ENCODE measurements at regions not wholly inside any gene's neighbourhood (a gene's known extent, or its start where the extent isn't known, plus 50 kb on each side); places are given as distances from the start of the nearest gene placed in this dataset.
"Not testable (repeated sequence)": the region's sequence is repeated elsewhere in the genome, so short reads cannot be mapped to it uniquely, and the experiment has no call there.

GRCh38 chr12:131263626-131264025, 309.9 kb downstream of the ADGRD1 start:
- POLR2A ChIA-PET = no interaction called here
- CTCF ChIA-PET = interaction anchor here (0.6 kb wide), 1 partner anchor 153 kb away, joined by 5 read pairs; no protein-coding TSS in a partner anchor
- DNase-seq = no peak
- no peak for ATAC-seq
- Mint-ChIP-seq H3K9me3 (ENCODE audit: low read depth) (no peaks in the 10 kb centered on the region), H3K27ac (no peak overlapping the region), H3K36me3 (ENCODE audit: low read depth) (no peaks in the 10 kb centered on the region), H3K27me3 (no peaks in the 10 kb centered on the region), H3K4me3 (no peak overlapping the region), H3K4me1 (no peaks in the 10 kb centered on the region)
- intact Hi-C loops (cut with DNase I, micrococcal nuclease) = no loop called here

GRCh38 chr12:131264635-131265034, 310.9 kb downstream of the ADGRD1 start:
- H3K9me3 Mint-ChIP-seq (ENCODE audit: low read depth) = no peaks in the 10 kb centered on the region
- no peak for DNase-seq
- no peaks in the 10 kb centered on the region for H3K36me3 Mint-ChIP-seq (ENCODE audit: low read depth)
- intact Hi-C loops (cut with DNase I, micrococcal nuclease) = no loop called here
- ATAC-seq = no peak
- ChIA-PET CTCF (interaction anchor here (1.2 kb wide), 1 partner anchor 311 kb away, joined by 4 read pairs; the partner anchor contains the start of gene ADGRD1), POLR2A (no interaction called here)
- no peaks in the 10 kb centered on the region for H3K27me3 Mint-ChIP-seq
- no peaks in the 10 kb centered on the region for H3K4me1 Mint-ChIP-seq
- no peak overlapping the region for H3K27ac Mint-ChIP-seq
- H3K4me3 Mint-ChIP-seq = no peak overlapping the region

GRCh38 chr12:131266591-131267467, 313.1 kb downstream of the ADGRD1 start:
- no peaks in the 10 kb centered on the region for H3K27me3 Mint-ChIP-seq
- H3K9me3 Mint-ChIP-seq (ENCODE audit: low read depth) = no peaks in the 10 kb centered on the region
- H3K27ac Mint-ChIP-seq = no peak overlapping the region
- ATAC-seq = no peak
- ChIA-PET CTCF (no interaction called here), POLR2A (interaction anchor here (0.6 kb wide), 1 partner anchor 26 kb away, joined by 3 read pairs; no protein-coding TSS in a partner anchor)
- H3K36me3 Mint-ChIP-seq (ENCODE audit: low read depth) = no peaks in the 10 kb centered on the region
- H3K4me1 Mint-ChIP-seq = no peaks in the 10 kb centered on the region
- no peak for DNase-seq
- intact Hi-C loops (cut with DNase I, micrococcal nuclease) = no loop called here
- no peak overlapping the region for H3K4me3 Mint-ChIP-seq

DNA sequence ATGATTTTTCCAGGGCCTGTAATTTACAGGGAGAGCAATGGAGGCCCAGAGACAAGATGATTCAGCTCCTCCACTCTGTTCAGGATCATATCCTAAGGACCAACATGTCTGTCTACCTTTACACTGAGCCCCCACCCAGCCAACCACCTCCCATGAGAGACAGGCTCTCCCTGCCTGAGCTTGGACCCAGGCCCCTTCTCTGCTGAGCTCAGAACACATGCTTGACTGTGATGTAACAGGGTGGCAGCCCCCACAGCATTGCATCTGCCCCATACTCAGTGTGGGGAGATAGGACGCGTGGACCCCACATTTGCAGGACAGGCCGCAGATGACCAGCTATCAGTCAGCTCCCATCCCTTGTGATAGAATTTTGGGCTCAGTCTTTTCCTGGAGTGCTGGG, 313.9 kb downstream of the ADGRD1 start:
- ATAC-seq (no peak), DNase-seq (no peak)
- intact Hi-C loops (cut with DNase I, micrococcal nuclease) = no loop called here
- ChIA-PET CTCF (no interaction called here), POLR2A (interaction anchor here (0.6 kb wide), 1 partner anchor 27 kb away, joined by 3 read pairs; no protein-coding TSS in a partner anchor)
- Mint-ChIP-seq H3K36me3 (ENCODE audit: low read depth) (no peaks in the 10 kb centered on the region), H3K27ac (no peak overlapping the region), H3K4me3 (no peak overlapping the region), H3K4me1 (no peaks in the 10 kb centered on the region), H3K27me3 (no peaks in the 10 kb centered on the region), H3K9me3 (ENCODE audit: low read depth) (no peaks in the 10 kb centered on the region)

DNA sequence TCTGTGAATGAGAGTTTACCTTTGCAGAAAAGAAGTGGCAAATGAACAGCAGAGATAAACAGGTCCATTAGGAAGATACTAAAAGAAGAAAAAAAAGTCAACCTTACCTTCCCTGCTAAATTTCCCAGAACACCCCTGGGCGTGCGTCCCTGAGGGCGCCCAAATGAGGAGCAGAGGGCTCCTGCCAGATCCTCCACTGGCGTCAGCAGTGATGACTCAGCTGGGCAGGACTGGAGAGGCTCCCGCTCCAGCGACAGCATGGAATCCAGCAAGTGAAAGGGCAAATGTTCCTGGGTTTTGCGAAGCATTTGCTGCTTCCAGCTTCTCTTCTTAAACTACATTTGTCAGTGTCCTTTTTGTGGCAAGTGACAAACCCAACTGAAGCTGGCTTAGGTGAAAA, 314.4 kb downstream of the ADGRD1 start:
- H3K36me3 Mint-ChIP-seq (ENCODE audit: low read depth); H3K9me3 Mint-ChIP-seq (ENCODE audit: low read depth); H3K27me3 Mint-ChIP-seq; DNase-seq; H3K27ac Mint-ChIP-seq; ATAC-seq; intact Hi-C loops (cut with DNase I, micrococcal nuclease); H3K4me1 Mint-ChIP-seq; POLR2A ChIA-PET; H3K4me3 Mint-ChIP-seq; CTCF ChIA-PET: not testable (repeated sequence)

DNA sequence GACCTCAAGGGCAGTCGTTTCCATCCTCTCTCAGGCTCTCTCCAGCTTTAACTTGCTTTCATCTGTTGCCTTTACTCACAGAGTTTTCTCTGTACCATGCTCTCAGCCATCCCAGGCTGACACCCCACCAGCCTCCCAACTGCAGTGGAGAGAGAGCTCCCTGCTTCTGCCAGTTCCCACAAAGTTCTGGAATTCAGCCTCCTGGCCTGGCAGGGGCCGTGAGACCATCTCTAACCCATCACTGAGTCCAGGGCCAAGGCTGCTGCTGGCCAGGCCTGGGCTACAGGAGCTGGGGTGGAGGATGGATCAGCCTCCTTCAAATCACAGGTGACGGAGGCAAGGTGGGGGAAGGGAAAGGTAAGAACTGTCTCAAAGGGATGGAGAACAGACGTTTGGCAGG, 314.9 kb downstream of the ADGRD1 start:
- H3K4me1 Mint-ChIP-seq; H3K27me3 Mint-ChIP-seq; intact Hi-C loops (cut with DNase I, micrococcal nuclease); ATAC-seq; H3K9me3 Mint-ChIP-seq (ENCODE audit: low read depth); H3K4me3 Mint-ChIP-seq; H3K36me3 Mint-ChIP-seq (ENCODE audit: low read depth); CTCF ChIA-PET; POLR2A ChIA-PET; DNase-seq; H3K27ac Mint-ChIP-seq: not testable (repeated sequence)

- Mint-ChIP-seq H3K4me1 (no peaks in the 10 kb centered on the region), H3K27me3 (no peaks in the 10 kb centered on the region), H3K27ac (no peak overlapping the region), H3K9me3 (ENCODE audit: low read depth) (no peaks in the 10 kb centered on the region), H3K4me3 (no peak overlapping the region), H3K36me3 (ENCODE audit: low read depth) (no peaks in the 10 kb centered on the region)
- intact Hi-C loops (cut with DNase I, micrococcal nuclease) = no loop called here
- ChIA-PET CTCF (no interaction called here), POLR2A (no interaction called here)
- DNase-seq (no peak), ATAC-seq (no peak)
Measured at GRCh38 chr12:131269551-131269950, 315.8 kb downstream of the ADGRD1 start.

- H3K4me1 Mint-ChIP-seq; DNase-seq; H3K36me3 Mint-ChIP-seq (ENCODE audit: low read depth); CTCF ChIA-PET; H3K9me3 Mint-ChIP-seq (ENCODE audit: low read depth); H3K27me3 Mint-ChIP-seq; POLR2A ChIA-PET; H3K4me3 Mint-ChIP-seq; intact Hi-C loops (cut with DNase I, micrococcal nuclease); H3K27ac Mint-ChIP-seq; ATAC-seq: not testable (repeated sequence)
Measured at GRCh38 chr12:131269977-131270376, 316.3 kb downstream of the ADGRD1 start.

DNA sequence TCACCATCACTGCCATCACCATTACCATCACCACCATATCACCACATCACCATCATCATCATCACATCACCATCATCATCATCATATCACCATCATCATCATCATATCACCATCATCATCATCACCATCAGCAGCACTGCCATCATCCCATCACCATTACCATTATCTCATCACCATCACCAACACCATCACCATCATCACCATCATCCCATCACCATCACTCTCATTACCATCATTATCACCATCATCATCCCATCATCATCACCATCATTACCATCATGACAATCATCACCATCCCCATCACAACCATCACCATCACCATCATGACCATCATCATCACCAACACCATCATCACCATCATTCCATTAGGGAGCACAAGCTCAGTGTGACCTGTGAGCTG, 318.0 kb downstream of the ADGRD1 start:
- no peak overlapping the region for H3K27ac Mint-ChIP-seq
- ChIA-PET POLR2A (no interaction called here), CTCF (no interaction called here)
- H3K4me1 Mint-ChIP-seq = no peaks in the 10 kb centered on the region
- no peak overlapping the region for H3K4me3 Mint-ChIP-seq
- no peaks in the 10 kb centered on the region for H3K9me3 Mint-ChIP-seq (ENCODE audit: low read depth)
- intact Hi-C loops (cut with DNase I, micrococcal nuclease) = no loop called here
- no peaks in the 10 kb centered on the region for H3K36me3 Mint-ChIP-seq (ENCODE audit: low read depth)
- H3K27me3 Mint-ChIP-seq = no peaks in the 10 kb centered on the region
- ATAC-seq (no peak), DNase-seq (no peak)

DNA sequence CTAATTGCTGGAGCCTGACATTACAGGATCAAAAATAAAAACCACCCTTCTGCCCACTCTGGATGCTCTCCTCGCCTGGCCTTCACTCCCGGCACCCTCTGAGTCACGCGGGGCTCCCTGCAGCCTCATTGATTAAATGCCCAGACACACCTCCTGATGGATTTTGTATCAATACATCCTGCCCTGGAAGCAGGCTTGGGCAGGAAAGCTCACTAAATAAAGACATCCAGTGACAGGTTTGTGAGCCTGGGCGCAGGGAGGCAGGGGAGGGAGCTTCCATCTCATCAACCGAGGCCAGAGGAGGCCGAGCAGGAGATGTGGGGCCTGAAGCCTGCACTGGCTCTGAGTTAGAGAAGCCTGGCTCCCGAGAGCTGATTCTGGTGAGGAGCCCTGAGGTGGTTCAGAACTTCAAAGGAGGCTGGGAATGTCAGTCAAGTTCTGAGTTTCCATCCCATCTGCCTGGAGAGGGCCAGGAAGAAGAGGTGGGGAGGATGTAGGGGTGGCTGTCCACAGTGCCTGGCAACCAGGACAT, 318.6 kb downstream of the ADGRD1 start:
- H3K4me3 Mint-ChIP-seq; H3K9me3 Mint-ChIP-seq (ENCODE audit: low read depth); POLR2A ChIA-PET; H3K4me1 Mint-ChIP-seq; H3K36me3 Mint-ChIP-seq (ENCODE audit: low read depth); DNase-seq; H3K27ac Mint-ChIP-seq; H3K27me3 Mint-ChIP-seq; ATAC-seq; CTCF ChIA-PET; intact Hi-C loops (cut with DNase I, micrococcal nuclease): not testable (repeated sequence)

- Mint-ChIP-seq H3K4me1 (no peaks in the 10 kb centered on the region), H3K9me3 (ENCODE audit: low read depth) (no peaks in the 10 kb centered on the region), H3K4me3 (no peak overlapping the region), H3K27me3 (no peaks in the 10 kb centered on the region), H3K27ac (no peak overlapping the region), H3K36me3 (ENCODE audit: low read depth) (no peaks in the 10 kb centered on the region)
- intact Hi-C loops (cut with DNase I, micrococcal nuclease) = no loop called here
- no peak for DNase-seq
- no peak for ATAC-seq
- ChIA-PET POLR2A (no interaction called here), CTCF (no interaction called here)
Measured at GRCh38 chr12:131273291-131273845, 319.7 kb downstream of the ADGRD1 start.

DNA sequence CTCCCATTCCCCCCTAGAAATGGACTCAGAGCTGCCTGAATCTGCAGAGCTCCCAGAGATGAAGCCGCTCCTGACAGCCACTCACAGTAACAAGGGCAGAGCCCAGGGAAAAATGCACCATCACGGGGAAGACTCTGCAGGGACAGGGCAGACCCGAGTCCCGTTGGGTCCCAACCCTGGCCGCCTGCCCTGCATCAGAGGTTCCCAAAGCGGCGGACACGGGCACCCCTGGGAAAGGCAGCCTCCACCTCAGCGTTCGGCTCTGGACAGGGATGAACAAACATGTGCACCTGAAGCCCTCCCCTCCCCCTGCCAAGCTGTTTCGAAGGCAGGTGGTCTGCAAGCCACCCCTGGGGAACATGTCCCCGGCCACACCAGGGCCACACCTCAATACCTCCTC, 320.4 kb downstream of the ADGRD1 start:
- no peak for DNase-seq
- ChIA-PET POLR2A (no interaction called here), CTCF (no interaction called here)
- H3K27ac Mint-ChIP-seq = no peak overlapping the region
- no peaks in the 10 kb centered on the region for H3K27me3 Mint-ChIP-seq
- H3K4me1 Mint-ChIP-seq = no peaks in the 10 kb centered on the region
- H3K36me3 Mint-ChIP-seq (ENCODE audit: low read depth) = no peaks in the 10 kb centered on the region
- intact Hi-C loops (cut with DNase I, micrococcal nuclease) = no loop called here
- no peak overlapping the region for H3K4me3 Mint-ChIP-seq
- no peaks in the 10 kb centered on the region for H3K9me3 Mint-ChIP-seq (ENCODE audit: low read depth)
- ATAC-seq = no peak
